Ascending aorta (tissue), 2 donors: ENCODE measurements at regions not wholly inside any gene's neighbourhood (a gene's known extent, or its start where the extent isn't known, plus 50 kb on each side); places are given as distances from the start of the nearest gene placed in this dataset.
"Not testable (repeated sequence)": the region's sequence is repeated elsewhere in the genome, so short reads cannot be mapped to it uniquely, and the experiment has no call there.

Experiments used
- DNase-seq, 2 donors: peaks; one replicate each; pipeline ENCODE4 v3.0.0-alpha.2; 2019; ENCODE audit warnings: low spot score in 2 of 2
- H3K27ac ChIP-seq, 2 donors: fragments of 200-600 bp; sonication (generic); one replicate each; pipeline ENCODE4 v1.5.1; 2016 to 2017; ENCODE audit warnings: mild to moderate bottlenecking in 1 of 2
- H3K27me3 ChIP-seq: fragments of 200-600 bp; sonication (generic); one replicate; pipeline ENCODE4 v1.5.1; 2017
- H3K36me3 ChIP-seq, 2 donors: fragments of 200-600 bp; sonication (generic); one replicate each; pipeline ENCODE4 v1.5.1; 2016
- H3K4me1 ChIP-seq, 2 donors: fragments of 200-600 bp; sonication (generic); one replicate each; pipeline ENCODE4 v1.5.1; 2016 to 2017; ENCODE audit warnings: mild to moderate bottlenecking in 1 of 2
- H3K4me3 ChIP-seq, 2 donors: fragments of 200-600 bp; sonication (generic); one replicate each; pipeline ENCODE4 v1.5.1; 2016 to 2017; ENCODE audit warnings: mild to moderate bottlenecking in 1 of 2
- H3K9me3 ChIP-seq, 2 donors: fragments of 200-600 bp; sonication (generic); one replicate each; pipeline ENCODE4 v1.5.1; 2016
- CTCF ChIP-seq, 3 experiments: fragments of 200-600 bp in 2 of 3; fragments of 450-650 bp in 1 of 3; sonication (generic) in 2 of 3; IDR thresholded peaks; one replicate each; pipeline ENCODE4 v1.5.1; 2016 to 2019; ENCODE audit warnings: antibody characterized with exemption in 3 of 3, mild to moderate bottlenecking in 1 of 3, moderate library complexity in 1 of 3
- intact Hi-C: fragments of 100-400 bp; cut with DNase I; formaldehyde crosslinking; loops from one replicate; pipeline ENCODE4 v1.15.1; 2023

- no peaks in the 10 kb centered on the region for H3K4me1 ChIP-seq
- H3K4me3 ChIP-seq, result no peak overlapping the region
- no peaks in the 10 kb centered on the region for H3K9me3 ChIP-seq
- H3K27me3 ChIP-seq, result no peaks in the 10 kb centered on the region
- intact Hi-C loops, result no loop called here
- H3K36me3 ChIP-seq, result no peaks in the 10 kb centered on the region
- TF ChIP-seq CTCF (IDR thresholded peaks at IDR 0.05), result no peak
- no peak overlapping the region for H3K27ac ChIP-seq
- no peak for DNase-seq
Observed at GRCh38 chr10:117819304-117819703, 227.4 kb downstream of the RAB11FIP2 start.

- Histone ChIP-seq H3K36me3 (no peaks in the 10 kb centered on the region), H3K27me3 (no peaks in the 10 kb centered on the region), H3K9me3 (no peaks in the 10 kb centered on the region), H3K4me3 (no peak overlapping the region), H3K4me1 (no peaks in the 10 kb centered on the region), H3K27ac (no peak overlapping the region)
- no peak for DNase-seq
- TF ChIP-seq CTCF (IDR thresholded peaks at IDR 0.05), result no peak
- intact Hi-C loops, result no loop called here
Observed at GRCh38 chr10:117823980-117824379, 222.8 kb downstream of the RAB11FIP2 start.

GRCh38 chr10:117830205-117830604 is 216.5 kb downstream of the RAB11FIP2 start:
- intact Hi-C loops, result no loop called here
- DNase-seq, result no peak
- H3K4me1 ChIP-seq, result no peaks in the 10 kb centered on the region
- no peak overlapping the region for H3K4me3 ChIP-seq
- no peak for TF ChIP-seq CTCF (IDR thresholded peaks at IDR 0.05)
- no peak overlapping the region for H3K27ac ChIP-seq
- H3K9me3 ChIP-seq, result no peaks in the 10 kb centered on the region
- H3K27me3 ChIP-seq, result no peaks in the 10 kb centered on the region
- no peaks in the 10 kb centered on the region for H3K36me3 ChIP-seq

GRCh38 chr10:117830787-117831212 is 215.9 kb downstream of the RAB11FIP2 start:
- Histone ChIP-seq H3K36me3 (no peaks in the 10 kb centered on the region), H3K27ac (no peak overlapping the region), H3K27me3 (no peaks in the 10 kb centered on the region), H3K9me3 (no peaks in the 10 kb centered on the region), H3K4me3 (no peak overlapping the region), H3K4me1 (no peaks in the 10 kb centered on the region)
- no peak for TF ChIP-seq CTCF (IDR thresholded peaks at IDR 0.05)
- intact Hi-C loops, result no loop called here
- DNase-seq, result no peak

GRCh38 chr10:117838500-117839498 is 207.9 kb downstream of the RAB11FIP2 start:
- H3K27me3 ChIP-seq, DNase-seq, H3K4me3 ChIP-seq, H3K9me3 ChIP-seq, H3K36me3 ChIP-seq, H3K27ac ChIP-seq, intact Hi-C loops, H3K4me1 ChIP-seq: not testable (repeated sequence)

- H3K4me1 ChIP-seq, DNase-seq, H3K9me3 ChIP-seq, H3K36me3 ChIP-seq, H3K4me3 ChIP-seq, H3K27me3 ChIP-seq, intact Hi-C loops, H3K27ac ChIP-seq: not testable (repeated sequence)
Observed at GRCh38 chr10:117856426-117856825, 190.3 kb downstream of the RAB11FIP2 start.
